Adrenal gland (tissue), 5 donors: ENCODE measurements at regions not wholly inside any gene's neighbourhood (a gene's known extent, or its start where the extent isn't known, plus 50 kb on each side); places are given as distances from the start of the nearest gene placed in this dataset.

Experiments
- POLR2A ChIP-seq, 2 donors: fragments of 450-650 bp; IDR thresholded peaks; one replicate each; pipeline ENCODE4 v1.6.1; 2017; ENCODE audit warnings: antibody characterized with exemption in 2 of 2, mild to moderate bottlenecking in 2 of 2, moderate library complexity in 1 of 2
- TF ChIP-seq, protein P1 (sequence below), 6 experiments: fragments of 450-650 bp in 4 of 6; fragments of 200-600 bp in 2 of 6; sonication (generic) in 1 of 6; IDR thresholded peaks; 1 replicate in 5 of 6; 2 replicates in 1 of 6; pipeline versions ENCODE4 v1.5.1 to v1.8.0; 2016 to 2021; ENCODE audit warnings: antibody characterized with exemption in 6 of 6, mild to moderate bottlenecking in 2 of 6, moderate library complexity in 1 of 6
- donor health status: DM: no; HTN: no; CAD: no.

DNA sequence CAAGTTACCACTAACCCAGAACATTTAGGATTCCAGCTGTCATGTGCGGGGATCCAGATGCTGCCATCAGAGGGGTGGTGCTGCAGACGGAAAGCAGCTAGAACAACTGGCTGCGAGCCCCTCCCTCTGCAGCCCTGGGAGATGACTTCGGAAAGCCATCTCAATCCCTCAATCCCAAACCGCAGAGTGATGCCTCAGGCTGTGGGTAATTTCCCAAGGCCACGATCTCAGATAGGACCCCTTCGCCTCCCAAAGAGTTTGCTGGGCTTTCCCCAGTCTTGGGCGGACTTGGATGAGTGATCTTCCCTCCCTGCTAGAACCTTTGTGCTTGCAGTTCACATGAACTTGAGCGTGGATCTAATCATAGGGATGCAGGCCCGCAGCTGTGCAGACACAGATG, 71.3 kb upstream of the EN2 start:
- TF ChIP-seq, protein P1, sequence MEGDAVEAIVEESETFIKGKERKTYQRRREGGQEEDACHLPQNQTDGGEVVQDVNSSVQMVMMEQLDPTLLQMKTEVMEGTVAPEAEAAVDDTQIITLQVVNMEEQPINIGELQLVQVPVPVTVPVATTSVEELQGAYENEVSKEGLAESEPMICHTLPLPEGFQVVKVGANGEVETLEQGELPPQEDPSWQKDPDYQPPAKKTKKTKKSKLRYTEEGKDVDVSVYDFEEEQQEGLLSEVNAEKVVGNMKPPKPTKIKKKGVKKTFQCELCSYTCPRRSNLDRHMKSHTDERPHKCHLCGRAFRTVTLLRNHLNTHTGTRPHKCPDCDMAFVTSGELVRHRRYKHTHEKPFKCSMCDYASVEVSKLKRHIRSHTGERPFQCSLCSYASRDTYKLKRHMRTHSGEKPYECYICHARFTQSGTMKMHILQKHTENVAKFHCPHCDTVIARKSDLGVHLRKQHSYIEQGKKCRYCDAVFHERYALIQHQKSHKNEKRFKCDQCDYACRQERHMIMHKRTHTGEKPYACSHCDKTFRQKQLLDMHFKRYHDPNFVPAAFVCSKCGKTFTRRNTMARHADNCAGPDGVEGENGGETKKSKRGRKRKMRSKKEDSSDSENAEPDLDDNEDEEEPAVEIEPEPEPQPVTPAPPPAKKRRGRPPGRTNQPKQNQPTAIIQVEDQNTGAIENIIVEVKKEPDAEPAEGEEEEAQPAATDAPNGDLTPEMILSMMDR (IDR thresholded peaks at IDR 0.05), result no peak
- TF ChIP-seq POLR2A (IDR thresholded peaks at IDR 0.05), result no peak
